Fibroblast of skin of abdomen (primary cell): ENCODE measurements at regions not wholly inside any gene's neighbourhood (a gene's known extent, or its start where the extent isn't known, plus 50 kb on each side); places are given as distances from the start of the nearest gene placed in this dataset.

Experiments used
- DNase-seq: peaks from one replicate; pipeline ENCODE4 v3.0.0-alpha.2; 2013

DNA sequence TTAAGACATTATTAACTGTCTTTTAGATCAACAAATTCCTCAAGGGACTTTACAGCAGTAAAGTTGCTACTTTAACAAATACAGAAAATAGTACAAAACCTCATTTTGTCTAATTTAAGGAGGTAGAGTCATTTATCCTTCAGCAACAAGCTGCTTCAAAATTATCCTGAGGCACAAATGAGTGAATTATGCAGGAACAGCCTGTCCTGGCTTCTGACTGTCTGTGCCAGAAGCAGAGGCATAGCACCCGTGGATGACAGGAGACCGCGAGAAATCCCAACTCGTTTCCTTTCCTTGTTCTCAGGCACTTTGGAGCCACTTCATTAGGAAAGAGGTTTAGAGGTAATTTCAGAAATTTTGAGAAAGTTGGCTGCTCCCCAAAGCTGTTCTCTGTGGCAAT is 549.2 kb upstream of the BTBD3 start:
- no peak for DNase-seq

DNA sequence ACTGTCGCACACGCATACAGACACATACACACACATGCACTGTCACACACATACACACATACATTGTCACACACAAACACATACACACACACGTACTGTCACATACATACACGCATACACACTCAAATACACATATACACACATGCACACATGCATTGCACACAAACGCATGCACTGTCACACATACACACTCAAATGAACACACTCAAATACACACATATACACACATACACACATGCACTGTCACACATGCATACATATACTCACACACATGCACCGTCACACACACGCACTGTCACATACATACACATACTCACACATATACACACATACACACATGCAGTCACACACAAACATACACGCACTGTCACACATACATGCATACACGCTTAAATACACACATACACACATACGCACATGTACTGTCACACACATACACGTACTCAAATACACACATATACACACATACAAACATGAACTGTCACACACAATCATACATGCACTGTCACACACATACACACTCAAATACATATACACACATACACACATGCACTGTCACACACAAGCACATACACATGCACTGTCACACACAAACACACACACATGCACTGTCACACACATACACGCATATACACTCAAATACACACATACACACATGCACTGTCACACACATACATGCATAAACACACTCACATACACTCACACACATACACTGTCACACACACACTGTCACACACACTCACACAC is 548.6 kb upstream of the BTBD3 start:
- no peak for DNase-seq

DNA sequence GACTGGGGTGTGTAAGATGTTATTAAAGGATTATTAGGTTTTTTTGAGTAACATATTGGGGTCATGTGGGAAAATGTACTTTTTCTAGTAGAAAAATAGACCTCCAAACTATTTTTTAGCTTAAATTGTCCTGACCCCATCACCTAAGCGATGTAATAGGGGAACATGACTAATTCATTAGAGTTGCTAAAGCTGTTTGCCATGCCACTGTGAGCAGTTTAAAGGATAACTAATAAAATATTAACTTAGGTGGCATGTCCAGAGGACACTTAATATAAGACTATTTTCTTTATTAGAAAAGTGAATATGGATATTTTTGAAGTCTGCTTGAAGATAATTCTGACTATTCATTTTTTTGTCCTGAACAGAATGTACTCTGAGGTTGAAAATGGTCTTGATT is 545.9 kb upstream of the BTBD3 start:
- DNase-seq: no peak

DNA sequence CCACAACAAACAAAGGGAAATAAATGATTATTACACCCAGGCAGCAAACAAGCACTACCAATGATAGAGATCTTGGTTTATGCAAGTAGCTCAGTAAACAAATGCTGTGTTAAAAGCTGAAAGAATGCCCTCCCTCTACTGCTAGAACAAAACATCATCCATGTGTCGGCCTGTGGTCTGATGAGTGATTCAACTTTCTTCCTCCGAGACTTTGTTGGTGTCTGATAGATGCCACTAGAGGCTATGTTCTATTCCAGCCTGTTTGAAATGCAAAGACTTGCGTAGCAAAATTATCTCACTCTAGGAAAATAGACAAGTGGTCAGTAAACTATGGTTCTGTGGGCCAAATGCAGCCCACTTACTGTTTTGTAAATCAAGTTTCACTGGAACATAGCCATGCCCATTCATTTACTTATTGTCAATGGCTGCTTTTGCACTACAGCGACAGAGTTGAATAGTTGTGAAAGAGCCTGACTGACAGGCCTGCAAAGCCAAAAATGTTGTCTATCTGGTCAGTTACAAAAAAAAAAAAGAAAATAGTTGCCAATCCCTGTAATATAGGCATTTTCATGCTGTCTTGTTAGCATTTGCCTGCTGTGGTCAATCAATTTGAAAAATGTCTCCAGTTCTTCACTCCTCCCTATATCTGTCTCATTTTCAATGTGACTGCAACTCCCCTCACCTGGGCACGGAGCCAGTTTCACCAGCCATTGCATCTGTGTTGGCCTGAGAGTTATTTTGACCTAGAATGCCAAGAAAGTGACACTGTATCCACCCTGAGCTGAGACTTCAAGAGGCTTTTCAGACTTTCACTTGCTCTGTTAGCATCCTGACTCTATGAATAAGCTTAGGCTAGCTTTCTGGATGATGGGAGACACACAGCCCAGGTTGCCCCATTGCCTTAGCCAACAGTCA is 544.6 kb upstream of the BTBD3 start:
- no peak for DNase-seq

DNA sequence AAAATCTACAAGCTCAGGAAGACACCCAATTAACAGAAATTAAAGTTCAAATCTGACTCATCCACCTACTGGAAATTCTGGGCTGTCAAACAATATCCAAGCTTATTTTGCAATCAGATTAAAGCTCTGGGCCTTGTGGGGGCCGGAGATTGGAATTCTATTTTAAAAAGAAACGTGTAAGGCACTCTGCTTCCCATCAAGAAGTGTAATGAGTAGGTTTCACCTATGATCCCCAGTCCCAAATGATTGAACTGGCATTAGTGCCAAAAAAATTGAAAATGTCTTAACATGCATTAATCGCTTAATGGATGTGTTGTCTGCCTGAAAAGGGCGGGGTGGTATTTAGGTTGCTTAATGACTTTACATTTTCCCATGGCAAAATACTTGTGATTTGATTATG is 542.4 kb upstream of the BTBD3 start:
- no peak for DNase-seq

DNA sequence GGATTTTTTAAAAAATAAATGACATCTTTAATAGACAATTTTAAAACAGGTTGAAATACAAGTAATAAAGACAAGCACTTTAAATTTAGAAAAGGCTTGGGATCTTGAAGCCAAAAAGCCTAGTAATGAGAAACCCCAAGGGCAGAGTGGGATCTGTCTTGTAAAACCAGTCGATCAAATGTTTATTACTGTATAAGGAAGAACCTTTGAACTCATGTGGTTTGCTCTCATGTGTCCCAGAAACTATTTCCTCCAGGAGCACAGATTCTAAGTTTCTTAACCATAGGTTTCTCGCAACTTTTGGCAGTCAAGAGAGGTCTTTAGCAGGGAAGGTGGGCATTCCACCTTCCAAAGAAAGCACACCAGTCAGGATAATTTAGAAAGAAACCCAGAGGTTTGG is 541.7 kb upstream of the BTBD3 start:
- DNase-seq: no peak

DNA sequence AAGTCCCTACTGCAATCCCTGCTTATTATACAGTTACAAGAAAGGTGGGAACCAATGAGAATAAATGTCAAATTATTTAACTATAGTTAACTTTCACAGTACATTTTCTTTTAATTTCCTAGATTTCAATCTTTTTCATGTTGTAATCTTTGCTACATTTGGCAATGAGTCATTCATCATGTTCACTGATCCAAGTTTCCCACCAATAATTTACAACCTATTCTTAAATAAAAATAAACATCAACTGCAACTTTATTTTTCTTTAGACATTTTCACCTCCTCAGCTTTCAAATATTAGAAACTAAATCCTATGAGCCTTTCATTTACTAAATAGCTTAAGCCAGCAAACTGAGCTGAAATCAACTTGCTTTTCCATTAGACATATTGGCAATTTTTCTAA is 541.3 kb upstream of the BTBD3 start:
- no peak for DNase-seq

DNA sequence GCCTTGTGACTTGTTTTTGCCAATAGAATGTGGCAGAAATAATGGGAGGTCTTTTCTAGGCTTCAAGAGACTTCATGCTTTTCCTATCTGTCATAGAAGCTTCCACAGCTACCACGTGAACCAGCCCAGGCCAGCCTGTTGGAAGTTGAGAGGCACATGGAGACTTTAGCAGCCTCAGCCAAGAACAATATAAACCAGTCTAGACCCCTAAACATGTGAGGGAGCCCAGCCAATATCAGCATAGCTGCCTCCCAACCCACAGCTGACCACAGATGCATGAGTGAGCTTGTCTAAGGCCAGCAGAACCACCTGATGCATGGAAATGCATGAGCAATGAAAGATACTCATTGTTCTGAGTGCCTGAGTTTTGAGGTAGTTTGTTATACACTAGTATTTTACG is 540.7 kb upstream of the BTBD3 start:
- peak; percentile 79 for DNase-seq

DNA sequence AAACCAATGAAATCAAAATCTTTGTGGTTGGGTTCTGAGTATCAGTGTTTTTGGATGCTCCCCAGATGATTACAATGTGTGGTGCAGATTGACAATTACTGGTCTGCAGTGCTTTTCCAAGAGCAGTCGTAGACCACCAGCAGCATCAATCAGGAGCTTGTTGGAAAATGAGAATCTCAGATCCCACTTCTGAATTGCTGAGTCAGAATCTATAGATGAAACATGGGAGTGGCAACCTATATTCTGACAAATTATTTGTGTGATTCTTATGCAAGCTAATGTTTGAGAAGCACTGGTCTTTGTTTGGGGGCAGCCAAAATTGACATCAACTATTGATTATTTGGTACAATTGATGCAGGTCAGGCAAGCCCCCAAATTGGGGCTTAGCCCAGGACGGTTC is 539.9 kb upstream of the BTBD3 start:
- no peak for DNase-seq

DNA sequence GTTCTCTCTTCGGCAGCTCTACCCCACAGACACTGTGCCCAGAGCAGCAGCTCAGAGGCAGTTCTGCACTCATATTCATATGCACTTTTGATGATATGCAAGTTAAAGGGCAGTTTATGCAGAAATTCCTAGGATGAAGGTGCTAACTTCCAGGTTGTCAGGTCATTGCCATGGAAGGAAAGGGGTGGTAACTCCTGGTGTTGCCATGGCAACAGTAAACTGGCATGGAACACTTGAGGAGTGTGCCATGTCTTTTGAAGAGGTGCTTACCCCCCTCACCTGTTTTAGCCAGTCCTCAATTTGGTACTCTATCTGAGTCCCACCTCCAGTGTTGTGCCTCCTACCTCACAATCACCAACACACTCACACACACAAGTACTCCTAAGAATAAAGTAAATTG is 539.4 kb upstream of the BTBD3 start:
- DNase-seq: no peak

DNA sequence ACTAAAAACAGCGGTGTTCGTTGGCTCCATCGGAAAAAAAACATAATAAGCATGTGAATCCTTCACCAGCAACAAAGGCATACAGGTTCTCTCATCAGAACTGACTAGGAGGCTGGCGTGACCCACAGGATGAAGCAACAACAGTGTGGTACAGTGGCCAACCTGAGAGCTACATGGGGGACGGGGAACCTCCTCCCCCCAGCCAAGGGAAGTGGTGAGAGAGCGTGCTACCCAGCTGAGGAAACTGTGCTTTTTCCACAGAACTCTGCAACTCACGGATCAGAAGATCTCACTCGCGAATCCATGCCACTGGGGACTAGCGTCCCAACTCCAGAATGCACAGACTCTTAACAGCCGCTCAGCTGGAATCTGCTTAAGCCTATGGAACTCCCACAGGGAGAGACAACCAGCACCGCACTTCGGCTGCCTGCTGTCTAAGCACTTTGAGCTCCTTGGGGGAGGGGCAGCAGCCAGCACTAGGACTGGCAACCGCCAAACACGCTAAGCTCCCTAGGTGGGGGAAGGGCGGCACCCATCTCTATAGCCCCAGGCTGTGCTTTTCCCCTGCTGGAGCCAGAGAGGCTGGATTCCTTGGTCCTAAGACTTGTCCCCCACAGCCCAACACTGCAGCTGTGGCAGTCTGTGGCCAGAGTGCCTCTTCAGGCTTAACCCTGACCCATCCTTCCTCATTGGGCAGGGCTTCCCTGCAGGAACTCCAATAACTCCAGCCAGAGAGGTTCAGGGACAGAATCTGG is 538.3 kb upstream of the BTBD3 start:
- DNase-seq: peak; percentile 56

DNA sequence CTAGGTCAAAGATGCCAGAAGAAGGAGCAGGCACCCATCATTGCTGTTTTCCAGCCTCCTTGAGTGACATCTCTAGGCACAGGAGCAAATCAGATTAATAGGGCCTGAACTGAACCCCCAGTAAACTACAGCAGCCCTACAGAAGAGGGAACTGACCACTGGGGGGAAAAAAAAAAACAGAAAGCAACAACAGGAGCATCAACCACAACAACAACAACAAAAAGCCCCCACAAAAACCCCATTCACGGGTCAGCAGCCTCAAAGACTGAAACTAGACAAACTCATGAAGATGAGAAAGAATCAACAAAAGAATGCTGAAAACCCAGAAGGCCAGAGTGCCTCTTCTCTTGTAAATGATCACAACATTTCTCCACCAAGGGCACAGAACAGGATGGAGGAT is 537.4 kb upstream of the BTBD3 start:
- DNase-seq: no peak

DNA sequence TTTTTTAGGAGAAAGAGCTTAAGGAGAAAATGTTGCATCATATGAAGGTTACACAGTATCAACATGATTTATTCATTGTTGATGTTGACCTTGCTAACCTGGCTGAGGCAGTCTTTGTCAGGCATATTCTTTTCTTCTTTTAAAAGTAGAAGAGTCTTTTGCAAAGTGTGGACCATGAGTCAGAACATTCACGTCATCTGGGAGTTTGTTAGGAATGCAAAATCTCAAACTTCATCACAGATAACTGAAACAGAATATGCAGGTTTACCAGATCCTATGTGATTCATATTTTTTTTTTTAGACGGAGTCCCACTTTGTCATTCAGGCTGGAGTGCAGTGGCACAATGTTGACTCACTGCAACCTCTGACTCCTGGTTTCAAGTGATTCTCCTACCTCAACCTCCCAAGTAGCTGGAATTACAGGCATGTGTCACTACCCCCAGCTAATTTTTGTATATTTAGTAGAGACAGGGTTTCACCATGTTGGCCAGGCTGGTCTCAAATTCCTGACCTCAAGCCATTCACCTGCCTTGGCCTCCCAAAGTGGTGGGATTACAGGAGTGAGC is 530.4 kb upstream of the BTBD3 start:
- peak; percentile 86 for DNase-seq

DNA sequence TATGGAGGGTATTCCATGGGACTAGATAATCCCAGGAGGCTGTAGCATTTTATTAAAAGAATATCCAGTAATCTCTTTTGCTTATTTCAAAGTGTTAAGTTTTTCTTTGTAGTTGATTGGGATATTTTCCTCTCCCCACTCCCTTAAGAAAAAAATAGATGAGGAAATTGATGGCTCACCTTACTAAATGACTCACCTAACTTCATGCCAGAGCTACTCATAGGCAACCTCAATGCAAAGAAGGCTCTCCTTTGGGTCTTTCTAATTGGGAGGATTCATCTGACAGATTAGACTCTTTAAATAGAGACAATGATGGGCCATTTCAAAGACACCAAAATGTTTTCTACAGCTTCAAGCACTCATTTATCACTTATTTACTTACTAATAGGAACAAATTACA is 528.5 kb upstream of the BTBD3 start:
- no peak for DNase-seq

DNA sequence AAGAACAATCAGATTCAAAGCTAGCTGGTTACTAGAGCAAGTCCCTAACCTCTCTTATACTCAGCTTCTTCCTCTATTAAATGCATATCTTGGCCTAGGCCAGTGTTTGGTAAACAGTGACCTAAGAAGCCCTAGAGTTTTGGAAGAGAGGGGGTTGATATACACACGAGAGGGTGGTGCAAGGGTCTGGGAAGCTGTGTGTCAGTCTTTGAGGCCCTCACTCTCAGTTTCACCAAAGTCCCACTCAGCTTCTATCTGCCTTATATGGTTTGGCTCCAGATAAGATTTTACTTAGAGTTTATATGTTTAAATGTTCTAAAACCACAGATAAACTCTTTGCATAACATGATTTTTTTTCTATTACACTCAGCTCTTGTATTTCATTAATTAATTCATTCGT is 526.1 kb upstream of the BTBD3 start:
- DNase-seq: no peak

DNA sequence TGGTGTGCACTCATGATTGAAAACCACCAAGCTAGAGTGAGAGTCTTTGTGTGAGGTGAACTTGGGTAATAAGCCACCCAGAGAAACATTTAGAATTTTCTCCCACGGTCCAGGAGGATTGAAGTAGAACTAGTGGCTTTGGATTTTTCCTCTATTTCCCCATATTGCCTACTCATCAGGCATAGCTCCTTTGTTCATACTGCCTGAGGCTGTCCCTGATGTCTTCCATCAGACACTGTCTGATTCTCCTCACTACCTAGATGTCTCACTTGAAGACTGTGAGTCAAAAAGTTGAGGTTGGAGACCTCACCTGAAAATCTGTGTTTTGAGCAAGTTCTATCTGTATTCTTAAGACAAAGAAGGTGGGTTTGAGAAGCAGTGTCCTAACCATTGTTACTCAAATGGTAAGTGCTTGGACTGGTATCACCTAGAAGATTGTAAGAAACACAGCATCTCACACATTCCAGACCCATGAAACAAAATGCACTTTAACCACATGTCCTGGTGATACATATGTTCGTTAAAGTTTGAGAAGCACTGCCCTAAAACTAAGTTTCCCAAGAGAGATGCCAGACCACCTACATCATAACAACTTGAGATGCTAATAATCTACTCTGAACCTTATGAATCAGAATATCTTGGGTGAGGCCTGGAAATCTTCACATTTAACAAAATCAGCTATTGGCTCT is 523.4 kb upstream of the BTBD3 start:
- DNase-seq: peak; percentile 92

DNA sequence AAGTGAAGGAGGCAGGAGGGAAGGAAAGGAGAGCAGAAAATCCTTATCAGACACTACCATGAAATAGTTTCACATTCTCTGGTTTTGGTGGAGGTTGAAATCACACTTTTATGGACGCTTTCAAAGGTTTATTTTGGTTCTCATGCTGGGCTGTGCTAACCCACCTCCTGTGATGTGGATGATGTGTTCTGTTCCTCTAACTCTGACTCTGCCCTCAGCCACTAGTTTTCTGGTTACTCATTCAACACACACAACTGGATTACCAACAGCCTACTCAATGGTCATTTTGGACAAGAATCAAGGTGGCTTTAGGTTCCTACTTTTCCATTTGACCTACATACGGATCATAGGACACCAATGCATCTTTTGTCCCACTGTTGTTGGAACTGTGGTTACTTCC is 522.1 kb upstream of the BTBD3 start:
- no peak for DNase-seq

DNA sequence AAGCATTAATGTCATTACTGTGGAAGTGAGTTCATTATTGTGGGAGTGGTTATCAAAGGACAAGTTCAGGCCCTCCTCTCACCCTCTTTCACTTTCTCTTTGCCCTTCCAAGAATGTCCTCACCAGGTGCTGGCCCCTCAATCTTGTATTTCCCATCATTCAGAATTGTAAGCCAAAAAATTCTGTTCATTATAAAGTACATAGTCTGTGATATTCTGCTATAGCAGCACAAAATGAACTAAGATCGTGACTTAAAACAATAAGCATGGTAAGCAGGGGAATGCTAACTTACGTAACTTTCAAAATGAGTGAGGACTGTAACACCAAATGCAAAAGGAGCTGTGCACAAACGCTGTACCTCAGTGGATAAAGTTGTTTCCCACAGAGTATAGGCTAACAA is 515.7 kb upstream of the BTBD3 start:
- DNase-seq: no peak

DNA sequence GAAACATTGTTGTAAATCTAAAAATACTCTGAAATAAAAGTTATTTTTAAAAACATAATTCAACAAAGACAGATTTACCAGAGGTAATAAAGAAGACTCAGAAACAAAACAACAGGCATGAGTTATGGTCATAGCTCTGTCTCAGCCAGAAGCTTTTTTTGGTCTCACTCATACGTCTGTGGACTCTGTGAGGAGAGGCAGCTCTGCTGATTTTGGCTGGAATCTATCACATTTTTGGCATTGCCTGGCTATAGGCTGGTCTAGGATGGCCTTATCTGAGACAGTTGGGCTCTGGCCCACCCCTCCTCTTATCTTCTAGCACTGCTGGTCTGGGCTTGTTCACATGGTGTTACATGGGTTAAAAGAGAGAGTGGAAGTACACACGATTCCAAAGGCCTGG is 514.0 kb upstream of the BTBD3 start:
- peak; percentile 67 for DNase-seq

DNA sequence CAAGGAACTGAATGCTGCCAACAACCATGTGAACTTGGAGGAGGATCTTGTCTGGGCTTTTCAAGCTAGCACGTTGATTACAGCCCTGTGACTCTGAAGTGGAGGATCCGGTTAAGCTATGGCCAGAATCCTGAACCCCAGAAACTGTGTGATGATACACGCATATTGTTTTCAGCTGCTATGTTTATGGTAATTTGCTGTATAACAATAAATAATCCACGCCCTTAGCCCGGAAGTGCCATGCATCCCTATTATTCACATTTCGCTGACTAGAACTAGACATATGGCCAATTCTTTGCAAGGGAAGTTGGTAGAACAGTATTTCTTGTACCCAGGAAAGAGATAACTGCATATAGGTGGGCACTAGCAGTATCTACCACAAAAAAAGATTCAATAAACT is 510.8 kb upstream of the BTBD3 start:
- DNase-seq: no peak

DNA sequence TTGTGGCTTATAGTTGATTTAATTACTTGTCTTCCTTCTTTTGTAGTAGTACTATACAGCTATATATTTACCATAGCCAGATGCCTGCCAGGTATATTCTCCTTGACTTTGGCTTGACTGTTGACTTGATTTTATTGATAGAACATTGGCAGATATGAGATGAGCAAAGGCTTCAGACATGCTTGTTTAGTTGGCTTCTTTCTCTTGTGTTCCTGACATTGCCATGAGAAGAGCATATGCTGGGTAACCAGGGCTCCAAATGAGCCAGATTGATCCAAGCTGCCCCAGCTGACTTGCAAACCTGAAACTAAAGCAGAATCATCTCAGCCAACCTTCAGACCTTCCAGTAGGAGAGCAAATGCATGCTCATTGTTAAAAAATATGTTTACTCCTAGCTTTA is 508.1 kb upstream of the BTBD3 start:
- no peak for DNase-seq

DNA sequence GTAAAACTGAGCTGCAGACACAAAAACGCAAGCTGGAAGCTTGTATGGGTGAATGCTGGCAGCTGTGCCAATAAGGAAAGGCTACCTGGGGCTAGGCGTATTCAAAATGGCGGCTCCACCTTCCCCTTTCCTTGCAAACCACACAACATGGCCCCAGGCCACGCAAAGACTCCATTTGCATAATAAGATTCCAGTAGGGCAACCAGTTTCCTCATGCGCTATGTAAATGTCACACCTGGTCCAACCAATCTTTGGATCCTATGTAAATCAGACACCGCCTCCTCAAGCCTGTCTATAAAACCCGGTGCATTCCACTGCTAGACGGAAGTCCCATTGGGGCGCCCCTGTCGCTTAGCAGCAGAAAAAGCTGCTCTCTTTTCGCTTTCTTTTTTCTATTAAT is 505.9 kb upstream of the BTBD3 start:
- DNase-seq: no peak
